ENCODE measurements at regions not wholly inside any gene's neighbourhood (a gene's known extent, or its start where the extent isn't known, plus 50 kb on each side); places are given as distances from the start of the nearest gene placed in this dataset.

- H3K27me3 ChIP-seq (ENCODE audit: control insufficient read depth, insufficient read depth, low read length), result no peaks in the 10 kb centered on the region
- no peak overlapping the region for H3K4me3 ChIP-seq (ENCODE audit: low read length)
- H3K9ac ChIP-seq (ENCODE audit: low read length), result no peak overlapping the region
- no peak overlapping the region for H3K27ac ChIP-seq (ENCODE audit: low read length)
- no peaks in the 10 kb centered on the region for H3K4me1 ChIP-seq (ENCODE audit: control insufficient read depth, low read depth, low read length)
- H3K9me3 ChIP-seq (ENCODE audit: control insufficient read depth, low read depth, low read length), result no peaks in the 10 kb centered on the region
- H3K36me3 ChIP-seq (ENCODE audit: control insufficient read depth, low read depth, low read length), result no peaks in the 10 kb centered on the region
Measured at GRCh38 chr13:64925727-64926126, 2304.4 kb downstream of the PCDH9 start.

DNA sequence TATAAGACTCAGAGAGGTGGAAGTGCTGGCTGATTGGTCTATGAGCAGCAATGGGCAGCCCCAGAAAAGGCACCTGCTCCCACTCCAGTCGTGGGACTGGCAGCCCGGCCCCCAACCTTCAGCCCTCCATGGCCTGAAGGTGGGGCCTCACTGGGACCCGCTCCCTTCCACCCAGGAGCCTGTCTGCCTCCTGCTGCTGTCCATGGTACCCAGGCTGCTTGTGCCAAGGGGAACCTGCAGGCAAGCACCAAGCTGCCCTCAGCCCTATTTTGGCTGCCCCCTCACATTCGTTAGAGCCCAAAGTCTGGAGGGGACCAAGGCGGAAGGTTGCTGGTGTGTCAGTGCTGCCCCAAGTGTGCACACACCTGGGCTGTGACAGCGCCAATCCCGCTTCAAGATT, 2304.9 kb downstream of the PCDH9 start:
- no peaks in the 10 kb centered on the region for H3K36me3 ChIP-seq (ENCODE audit: control insufficient read depth, low read depth, low read length)
- H3K9me3 ChIP-seq (ENCODE audit: control insufficient read depth, low read depth, low read length), result no peaks in the 10 kb centered on the region
- no peaks in the 10 kb centered on the region for H3K4me1 ChIP-seq (ENCODE audit: control insufficient read depth, low read depth, low read length)
- no peaks in the 10 kb centered on the region for H3K27me3 ChIP-seq (ENCODE audit: control insufficient read depth, insufficient read depth, low read length)
- no peak overlapping the region for H3K9ac ChIP-seq (ENCODE audit: low read length)
- no peak overlapping the region for H3K27ac ChIP-seq (ENCODE audit: low read length)
- H3K4me3 ChIP-seq (ENCODE audit: low read length), result no peak overlapping the region

DNA sequence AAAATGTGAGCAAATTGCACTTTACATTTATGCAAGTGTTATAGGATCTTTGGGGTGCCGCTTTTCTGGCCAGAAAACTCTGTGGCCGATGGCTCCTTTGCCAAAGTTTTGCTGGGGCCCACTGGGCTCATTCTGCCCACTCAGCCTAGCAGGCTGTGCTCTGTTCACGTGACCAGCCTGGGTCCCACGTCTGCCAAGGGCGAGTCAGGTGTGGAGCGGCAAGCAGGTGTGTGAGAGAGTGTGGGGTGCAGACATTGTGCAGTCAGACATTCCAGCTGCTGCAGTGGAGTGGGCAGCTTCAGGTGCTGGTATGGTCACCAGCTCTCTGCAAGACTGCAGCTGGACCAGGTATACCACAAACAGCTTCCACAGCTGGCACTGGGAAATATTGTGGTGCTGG, 2305.7 kb downstream of the PCDH9 start:
- Histone ChIP-seq H3K4me3 (ENCODE audit: low read length) (no peak overlapping the region), H3K4me1 (ENCODE audit: control insufficient read depth, low read depth, low read length) (no peaks in the 10 kb centered on the region), H3K9me3 (ENCODE audit: control insufficient read depth, low read depth, low read length) (no peaks in the 10 kb centered on the region), H3K36me3 (ENCODE audit: control insufficient read depth, low read depth, low read length) (no peaks in the 10 kb centered on the region), H3K27ac (ENCODE audit: low read length) (no peak overlapping the region), H3K27me3 (ENCODE audit: control insufficient read depth, insufficient read depth, low read length) (no peaks in the 10 kb centered on the region), H3K9ac (ENCODE audit: low read length) (no peak overlapping the region)

DNA sequence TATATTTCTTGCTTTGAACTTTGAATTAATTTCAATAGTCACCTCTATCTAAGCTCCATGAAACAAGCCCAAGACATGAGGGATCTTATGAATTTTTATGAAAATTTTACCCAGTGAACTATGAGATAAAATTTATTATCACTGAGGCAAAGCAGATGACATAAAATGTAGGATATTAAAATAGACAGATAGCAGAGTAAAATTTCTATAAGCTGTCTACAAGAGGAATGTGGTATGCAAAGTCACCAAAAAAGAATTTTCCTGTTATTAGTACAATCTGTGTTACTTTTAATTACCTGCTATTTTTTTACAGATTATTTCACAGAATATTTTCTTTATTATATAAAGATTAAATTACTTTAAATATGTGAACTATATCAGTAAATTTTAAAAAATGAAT, 2312.6 kb downstream of the PCDH9 start:
- no peaks in the 10 kb centered on the region for H3K4me1 ChIP-seq (ENCODE audit: control insufficient read depth, low read depth, low read length)
- H3K9ac ChIP-seq (ENCODE audit: low read length), result no peak overlapping the region
- H3K36me3 ChIP-seq (ENCODE audit: control insufficient read depth, low read depth, low read length), result no peaks in the 10 kb centered on the region
- no peak overlapping the region for H3K4me3 ChIP-seq (ENCODE audit: low read length)
- no peaks in the 10 kb centered on the region for H3K9me3 ChIP-seq (ENCODE audit: control insufficient read depth, low read depth, low read length)
- no peak overlapping the region for H3K27ac ChIP-seq (ENCODE audit: low read length)
- no peaks in the 10 kb centered on the region for H3K27me3 ChIP-seq (ENCODE audit: control insufficient read depth, insufficient read depth, low read length)

DNA sequence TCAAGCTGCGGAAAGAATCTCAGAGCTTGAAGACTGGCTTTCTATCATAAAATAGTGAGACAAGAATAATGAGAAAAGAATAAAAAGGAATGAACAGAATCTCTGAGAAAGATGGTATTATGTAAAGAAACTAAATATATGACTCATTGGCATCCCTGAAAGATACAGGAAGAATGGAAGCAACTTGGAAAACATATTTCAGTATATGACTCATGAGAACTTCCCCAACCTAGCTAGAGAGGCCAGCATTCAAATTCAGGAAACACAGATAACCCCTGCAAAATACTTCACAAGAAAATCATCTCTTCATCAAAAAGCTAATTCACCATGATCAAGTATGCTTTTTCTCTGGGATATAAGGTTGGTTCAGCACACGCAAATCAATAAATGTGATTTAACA, 2318.0 kb downstream of the PCDH9 start:
- no peak overlapping the region for H3K27ac ChIP-seq (ENCODE audit: low read length)
- no peaks in the 10 kb centered on the region for H3K9me3 ChIP-seq (ENCODE audit: control insufficient read depth, low read depth, low read length)
- H3K27me3 ChIP-seq (ENCODE audit: control insufficient read depth, insufficient read depth, low read length), result no peaks in the 10 kb centered on the region
- H3K4me1 ChIP-seq (ENCODE audit: control insufficient read depth, low read depth, low read length), result no peaks in the 10 kb centered on the region
- H3K4me3 ChIP-seq (ENCODE audit: low read length), result no peak overlapping the region
- H3K36me3 ChIP-seq (ENCODE audit: control insufficient read depth, low read depth, low read length), result no peaks in the 10 kb centered on the region
- H3K9ac ChIP-seq (ENCODE audit: low read length), result no peak overlapping the region

DNA sequence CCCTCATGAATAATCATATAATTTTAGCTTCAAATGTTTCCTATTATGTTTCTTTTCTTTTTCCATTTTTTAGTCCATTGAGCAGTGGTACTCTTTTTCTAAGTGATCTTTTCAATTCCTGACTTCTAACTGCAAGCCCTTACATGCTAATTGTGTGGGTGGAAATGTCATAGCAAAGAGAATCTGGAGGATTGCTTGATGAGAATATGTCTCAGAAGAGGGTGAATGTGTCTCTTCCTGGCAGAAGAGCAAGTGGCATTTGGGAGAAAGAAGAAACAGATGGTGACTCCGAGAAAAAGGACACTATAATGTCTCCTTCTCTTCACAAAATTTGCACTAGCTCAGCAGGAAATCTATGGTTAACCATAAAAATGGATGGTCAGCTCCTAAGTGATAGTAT, 2320.0 kb downstream of the PCDH9 start:
- no peaks in the 10 kb centered on the region for H3K9me3 ChIP-seq (ENCODE audit: control insufficient read depth, low read depth, low read length)
- no peak overlapping the region for H3K4me3 ChIP-seq (ENCODE audit: low read length)

DNA sequence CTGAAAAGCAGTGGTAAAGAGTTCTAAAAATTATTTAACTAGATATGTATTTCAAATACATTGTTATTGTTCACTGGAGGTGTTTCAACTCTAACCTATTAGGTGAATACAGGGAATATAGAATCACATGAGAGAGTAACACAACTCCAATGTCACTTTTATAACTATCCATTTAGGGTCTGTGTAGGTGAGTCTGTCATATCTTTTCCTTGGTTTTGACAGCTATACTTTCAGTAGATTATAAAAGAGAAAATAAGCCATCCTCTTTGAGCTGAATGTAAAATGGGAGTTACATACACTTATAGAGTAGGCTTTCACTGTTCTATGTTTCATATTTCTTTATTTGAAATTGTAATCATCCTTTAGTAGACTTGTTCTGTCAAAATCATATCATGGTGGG, 2321.0 kb downstream of the PCDH9 start:
- Histone ChIP-seq H3K27ac (ENCODE audit: low read length) (no peak overlapping the region), H3K36me3 (ENCODE audit: control insufficient read depth, low read depth, low read length) (no peaks in the 10 kb centered on the region), H3K9me3 (ENCODE audit: control insufficient read depth, low read depth, low read length) (no peaks in the 10 kb centered on the region), H3K4me1 (ENCODE audit: control insufficient read depth, low read depth, low read length) (no peaks in the 10 kb centered on the region), H3K27me3 (ENCODE audit: control insufficient read depth, insufficient read depth, low read length) (no peaks in the 10 kb centered on the region), H3K4me3 (ENCODE audit: low read length) (no peak overlapping the region), H3K9ac (ENCODE audit: low read length) (no peak overlapping the region)

More for the DNA sequence above, 2320.0 kb downstream of the PCDH9 start:
- H3K9ac ChIP-seq (ENCODE audit: low read length), result no peak overlapping the region
- no peaks in the 10 kb centered on the region for H3K27me3 ChIP-seq (ENCODE audit: control insufficient read depth, insufficient read depth, low read length)
- no peaks in the 10 kb centered on the region for H3K4me1 ChIP-seq (ENCODE audit: control insufficient read depth, low read depth, low read length)
- H3K27ac ChIP-seq (ENCODE audit: low read length), result no peak overlapping the region
- no peaks in the 10 kb centered on the region for H3K36me3 ChIP-seq (ENCODE audit: control insufficient read depth, low read depth, low read length)

- Histone ChIP-seq H3K4me3 (ENCODE audit: low read length) (no peak overlapping the region), H3K9ac (ENCODE audit: low read length) (no peak overlapping the region), H3K4me1 (ENCODE audit: control insufficient read depth, low read depth, low read length) (no peaks in the 10 kb centered on the region), H3K9me3 (ENCODE audit: control insufficient read depth, low read depth, low read length) (no peaks in the 10 kb centered on the region), H3K36me3 (ENCODE audit: control insufficient read depth, low read depth, low read length) (no peaks in the 10 kb centered on the region), H3K27me3 (ENCODE audit: control insufficient read depth, insufficient read depth, low read length) (no peaks in the 10 kb centered on the region), H3K27ac (ENCODE audit: low read length) (no peak overlapping the region)
Measured at GRCh38 chr13:64900039-64900438, 2330.1 kb downstream of the PCDH9 start.

- H3K27ac ChIP-seq (ENCODE audit: low read length), result no peak overlapping the region
Measured at GRCh38 chr13:64884976-64885375, 2345.2 kb downstream of the PCDH9 start.

DNA sequence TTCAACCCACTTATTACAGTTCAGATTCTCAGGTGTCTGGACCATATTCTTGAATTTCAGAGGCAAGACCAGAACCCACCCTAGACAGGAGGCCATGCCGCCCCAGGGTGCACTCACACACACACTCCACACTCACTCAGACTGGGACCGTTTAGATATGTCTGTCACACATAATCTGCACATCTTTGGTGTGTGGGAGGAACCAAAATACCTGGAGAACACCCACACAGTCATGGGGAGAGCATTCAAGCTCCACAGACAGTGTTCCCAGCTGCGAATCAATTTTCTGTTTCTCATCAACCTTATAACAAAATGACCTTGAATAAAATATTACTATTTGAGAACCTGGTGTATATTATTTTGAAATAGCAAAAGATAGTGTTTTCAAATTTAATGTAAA, 2353.0 kb downstream of the PCDH9 start:
- Histone ChIP-seq H3K27ac (ENCODE audit: low read length) (no peak overlapping the region), H3K4me3 (ENCODE audit: low read length) (no peak overlapping the region), H3K36me3 (ENCODE audit: control insufficient read depth, low read depth, low read length) (no peaks in the 10 kb centered on the region), H3K9me3 (ENCODE audit: control insufficient read depth, low read depth, low read length) (no peaks in the 10 kb centered on the region), H3K4me1 (ENCODE audit: control insufficient read depth, low read depth, low read length) (no peaks in the 10 kb centered on the region), H3K9ac (ENCODE audit: low read length) (no peak overlapping the region), H3K27me3 (ENCODE audit: control insufficient read depth, insufficient read depth, low read length) (no peaks in the 10 kb centered on the region)

More at GRCh38 chr13:64884976-64885375, 2345.2 kb downstream of the PCDH9 start:
- Histone ChIP-seq H3K4me1 (ENCODE audit: control insufficient read depth, low read depth, low read length) (no peaks in the 10 kb centered on the region), H3K27me3 (ENCODE audit: control insufficient read depth, insufficient read depth, low read length) (no peaks in the 10 kb centered on the region), H3K9ac (ENCODE audit: low read length) (no peak overlapping the region), H3K9me3 (ENCODE audit: control insufficient read depth, low read depth, low read length) (no peaks in the 10 kb centered on the region), H3K36me3 (ENCODE audit: control insufficient read depth, low read depth, low read length) (no peaks in the 10 kb centered on the region), H3K4me3 (ENCODE audit: low read length) (no peak overlapping the region)

GRCh38 chr13:64871742-64872141, 2358.4 kb downstream of the PCDH9 start:
- no peak overlapping the region for H3K27ac ChIP-seq (ENCODE audit: low read length)

DNA sequence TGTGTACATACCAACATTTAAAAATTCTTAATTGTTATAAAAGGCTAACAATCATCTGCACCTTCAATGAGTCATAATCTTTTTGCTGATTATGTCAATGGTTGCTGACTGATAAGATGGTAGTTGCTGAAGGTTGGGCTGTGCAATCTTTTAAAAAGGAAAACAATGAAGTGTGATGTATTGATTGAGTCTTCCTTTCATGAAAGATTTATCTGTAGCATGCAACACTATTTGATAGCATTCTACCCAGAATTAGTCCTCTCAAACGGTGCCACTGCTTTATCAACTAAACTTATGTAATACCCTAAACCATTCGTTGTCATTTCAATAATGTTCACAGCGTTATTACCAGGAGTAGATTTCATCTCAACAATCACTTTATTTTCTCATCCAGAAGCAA, 2360.6 kb downstream of the PCDH9 start:
- Histone ChIP-seq H3K36me3 (ENCODE audit: control insufficient read depth, low read depth, low read length) (no peaks in the 10 kb centered on the region), H3K9me3 (ENCODE audit: control insufficient read depth, low read depth, low read length) (no peaks in the 10 kb centered on the region)

More at GRCh38 chr13:64871742-64872141, 2358.4 kb downstream of the PCDH9 start:
- no peaks in the 10 kb centered on the region for H3K4me1 ChIP-seq (ENCODE audit: control insufficient read depth, low read depth, low read length)
- no peak overlapping the region for H3K4me3 ChIP-seq (ENCODE audit: low read length)
- no peaks in the 10 kb centered on the region for H3K27me3 ChIP-seq (ENCODE audit: control insufficient read depth, insufficient read depth, low read length)
- no peak overlapping the region for H3K9ac ChIP-seq (ENCODE audit: low read length)
- H3K36me3 ChIP-seq (ENCODE audit: control insufficient read depth, low read depth, low read length), result no peaks in the 10 kb centered on the region
- no peaks in the 10 kb centered on the region for H3K9me3 ChIP-seq (ENCODE audit: control insufficient read depth, low read depth, low read length)

More for the DNA sequence above, 2360.6 kb downstream of the PCDH9 start:
- H3K4me3 ChIP-seq (ENCODE audit: low read length), result no peak overlapping the region
- no peaks in the 10 kb centered on the region for H3K4me1 ChIP-seq (ENCODE audit: control insufficient read depth, low read depth, low read length)
- no peak overlapping the region for H3K9ac ChIP-seq (ENCODE audit: low read length)
- no peaks in the 10 kb centered on the region for H3K27me3 ChIP-seq (ENCODE audit: control insufficient read depth, insufficient read depth, low read length)
- no peak overlapping the region for H3K27ac ChIP-seq (ENCODE audit: low read length)
